Neural cell (in vitro differentiated cells): ENCODE measurements at regions not wholly inside any gene's neighbourhood (a gene's known extent, or its start where the extent isn't known, plus 50 kb on each side); places are given as distances from the start of the nearest gene placed in this dataset.
A peak's percentile ranks its signal among the peaks of the same experiment; 100 is the strongest.

ENCODE experiments used
- H2AFZ ChIP-seq: fragments of 200-600, 300-800 bp; sonication (generic), shearing (Covaris generic); 2 replicates; pipeline ENCODE4 v1.6.0; 2014; ENCODE audit warnings: low read depth, mild to moderate bottlenecking, antibody characterized with exemption, low read length, moderate library complexity
- H3F3A ChIP-seq: fragments of 200-600 bp; shearing (Covaris generic); 2 replicates; pipeline ENCODE4 v1.6.1; 2016; ENCODE audit warnings: mild to moderate bottlenecking, moderate library complexity, mixed read lengths, antibody characterized with exemption, low read length; ENCODE audit not compliant: insufficient read depth, poor library complexity, severe bottlenecking
- H3K27ac ChIP-seq: fragments of 200-600, 300-800 bp; sonication (generic), shearing (Covaris generic); 2 replicates; pipeline ENCODE4 v1.5.1; 2014; ENCODE audit warnings: mild to moderate bottlenecking, low read length, moderate library complexity
- H3K27me3 ChIP-seq: fragments of 300-800, 200-600 bp; sonication (generic), shearing (Covaris generic); 2 replicates; pipeline ENCODE4 v1.6.0; 2014; ENCODE audit warnings: mild to moderate bottlenecking, low read depth, low read length, moderate library complexity; ENCODE audit not compliant: insufficient read depth
- H3K36me3 ChIP-seq: fragments of 300-800, 200-600 bp; sonication (generic), shearing (Covaris generic); 2 replicates; pipeline ENCODE4 v1.5.1; 2014; ENCODE audit warnings: mild to moderate bottlenecking, antibody characterized with exemption, low read length, moderate library complexity; ENCODE audit not compliant: insufficient read depth
- H3K4me2 ChIP-seq: fragments of 300-800, 200-600 bp; sonication (generic), shearing (Covaris generic); 2 replicates; pipeline ENCODE4 v1.6.0; 2014; ENCODE audit warnings: mild to moderate bottlenecking, low read length
- H3K4me3 ChIP-seq: fragments of 300-800, 200-600 bp; sonication (generic), shearing (Covaris generic); 2 replicates; pipeline ENCODE4 v1.5.1; 2014; ENCODE audit warnings: mild to moderate bottlenecking, low read length, moderate library complexity
- H3K79me2 ChIP-seq: fragments of 200-600 bp; shearing (Covaris generic); replicated peaks from 2 replicates; pipeline ENCODE4 v1.6.0; 2014; ENCODE audit warnings: mild to moderate bottlenecking, low read length, moderate library complexity; ENCODE audit not compliant: insufficient read depth
- H3K9ac ChIP-seq: fragments of 300-800, 200-600 bp; sonication (generic), shearing (Covaris generic); 2 replicates; pipeline ENCODE4 v1.6.1; 2016; ENCODE audit warnings: mild to moderate bottlenecking, low read length, mixed read lengths
- H3K9me2 ChIP-seq: fragments of 200-600 bp; shearing (Covaris generic); 2 replicates; pipeline ENCODE4 v1.6.1; 2016; ENCODE audit warnings: mild to moderate bottlenecking, low read length, mixed read lengths; ENCODE audit not compliant: insufficient read depth
- H3K9me3 ChIP-seq: fragments of 200-600, 300-800 bp; sonication (generic), shearing (Covaris generic); 2 replicates; pipeline ENCODE4 v1.6.1; 2016; ENCODE audit warnings: mild to moderate bottlenecking, mixed run types, low read length, moderate library complexity, mixed read lengths
- H4K20me1 ChIP-seq: fragments of 200-600 bp; shearing (Covaris generic); 2 replicates; pipeline ENCODE4 v1.6.1; 2016; ENCODE audit warnings: mild to moderate bottlenecking, mixed run types; ENCODE audit not compliant: insufficient read depth
- EP300 ChIP-seq: fragments of 450-650 bp; conservative IDR thresholded peaks from 2 replicates; pipeline ENCODE4 v1.6.1; 2014; ENCODE audit warnings: antibody characterized with exemption, mild to moderate bottlenecking, moderate library complexity; ENCODE audit not compliant: poor library complexity, severe bottlenecking
- EZH2 ChIP-seq: fragments of 200-600, 300-800 bp; shearing (Covaris generic), sonication (generic); IDR thresholded peaks from 2 replicates; pipeline ENCODE4 v1.6.1; 2014; ENCODE audit warnings: antibody characterized with exemption, low read length, borderline replicate concordance, mild to moderate bottlenecking; ENCODE audit not compliant: insufficient read depth, poor library complexity, severe bottlenecking
- MXI1 ChIP-seq: fragments of 450-650 bp; conservative IDR thresholded peaks from 2 replicates; pipeline ENCODE4 v1.6.1; 2014; ENCODE audit warnings: antibody characterized with exemption, mild to moderate bottlenecking; ENCODE audit not compliant: poor library complexity, severe bottlenecking
- POLR2AphosphoS5 ChIP-seq: IDR thresholded peaks from 2 replicates; pipeline ENCODE4 v1.6.1; 2012
- RAD21 ChIP-seq: fragments of 450-650 bp; conservative IDR thresholded peaks from 2 replicates; pipeline ENCODE4 v1.6.1; 2014; ENCODE audit warnings: antibody characterized with exemption, mild to moderate bottlenecking, moderate library complexity
- REST ChIP-seq: IDR thresholded peaks from 2 replicates; pipeline ENCODE4 v1.6.1; 2012; ENCODE audit warnings: borderline replicate concordance
- SMC3 ChIP-seq: fragments of 450-650 bp; conservative IDR thresholded peaks from 2 replicates; pipeline ENCODE4 v1.6.1; 2014; ENCODE audit warnings: antibody characterized with exemption, mild to moderate bottlenecking, moderate library complexity; ENCODE audit not compliant: poor library complexity
- TAF1 ChIP-seq: IDR thresholded peaks from 2 replicates; pipeline ENCODE4 v1.6.1; 2012; ENCODE audit warnings: low read depth
- TF ChIP-seq, protein P1 (sequence below): fragments of 450-650 bp; IDR thresholded peaks from 2 replicates; pipeline ENCODE4 v1.5.1; 2014; ENCODE audit warnings: antibody characterized with exemption, mild to moderate bottlenecking, moderate library complexity; ENCODE audit not compliant: poor library complexity, severe bottlenecking

DNA sequence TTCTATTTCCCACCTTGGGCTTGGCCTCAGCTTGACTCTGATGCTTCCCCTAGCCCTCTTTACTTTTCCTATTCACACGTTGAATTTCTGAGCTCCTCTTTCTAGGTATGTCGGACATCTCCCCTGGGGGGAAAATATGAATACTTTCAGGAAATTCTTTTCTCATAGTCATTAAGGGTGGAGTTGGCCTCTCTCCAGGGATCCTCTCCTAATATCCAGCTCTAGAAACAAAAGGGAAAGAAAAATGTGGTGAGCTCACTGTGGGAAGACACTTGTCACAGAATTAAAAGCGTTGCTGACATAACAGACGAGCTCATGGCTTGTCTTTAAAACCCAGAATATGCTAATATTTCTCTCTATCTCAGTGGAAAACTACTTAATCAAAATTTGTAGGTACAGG, 132.7 kb upstream of the MEX3C start:
- no peaks in the 10 kb centered on the region for H3K9me3 ChIP-seq
- no peak overlapping the region for H3K27ac ChIP-seq
- no peaks in the 10 kb centered on the region for H3K36me3 ChIP-seq
- H3K9ac ChIP-seq, result no peak overlapping the region
- H3K79me2 ChIP-seq, result no peaks in the 10 kb centered on the region
- no peak overlapping the region for H3K4me2 ChIP-seq
- no peaks in the 10 kb centered on the region for H4K20me1 ChIP-seq
- H3K4me3 ChIP-seq, result no peak overlapping the region
- no peaks in the 10 kb centered on the region for H3K27me3 ChIP-seq
- no peak for TF ChIP-seq RAD21
- TF ChIP-seq EZH2, result no peak
- no peak for TF ChIP-seq MXI1
- TF ChIP-seq REST, result no peak
- TF ChIP-seq TAF1, result no peak
- TF ChIP-seq POLR2AphosphoS5, result no peak
- TF ChIP-seq EP300, result no peak
- TF ChIP-seq, protein P1, sequence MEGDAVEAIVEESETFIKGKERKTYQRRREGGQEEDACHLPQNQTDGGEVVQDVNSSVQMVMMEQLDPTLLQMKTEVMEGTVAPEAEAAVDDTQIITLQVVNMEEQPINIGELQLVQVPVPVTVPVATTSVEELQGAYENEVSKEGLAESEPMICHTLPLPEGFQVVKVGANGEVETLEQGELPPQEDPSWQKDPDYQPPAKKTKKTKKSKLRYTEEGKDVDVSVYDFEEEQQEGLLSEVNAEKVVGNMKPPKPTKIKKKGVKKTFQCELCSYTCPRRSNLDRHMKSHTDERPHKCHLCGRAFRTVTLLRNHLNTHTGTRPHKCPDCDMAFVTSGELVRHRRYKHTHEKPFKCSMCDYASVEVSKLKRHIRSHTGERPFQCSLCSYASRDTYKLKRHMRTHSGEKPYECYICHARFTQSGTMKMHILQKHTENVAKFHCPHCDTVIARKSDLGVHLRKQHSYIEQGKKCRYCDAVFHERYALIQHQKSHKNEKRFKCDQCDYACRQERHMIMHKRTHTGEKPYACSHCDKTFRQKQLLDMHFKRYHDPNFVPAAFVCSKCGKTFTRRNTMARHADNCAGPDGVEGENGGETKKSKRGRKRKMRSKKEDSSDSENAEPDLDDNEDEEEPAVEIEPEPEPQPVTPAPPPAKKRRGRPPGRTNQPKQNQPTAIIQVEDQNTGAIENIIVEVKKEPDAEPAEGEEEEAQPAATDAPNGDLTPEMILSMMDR, result no peak
- TF ChIP-seq SMC3, result no peak
- no peaks in the 10 kb centered on the region for H3K9me2 ChIP-seq
- no peaks in the 10 kb centered on the region for H3F3A ChIP-seq
- no peak overlapping the region for H2AFZ ChIP-seq

- Histone ChIP-seq H2AFZ (peak overlapping the region; percentile 24), H3K79me2 (no peaks in the 10 kb centered on the region), H3K9me3 (no peaks in the 10 kb centered on the region), H3K27ac (no peak overlapping the region), H3K36me3 (no peaks in the 10 kb centered on the region), H3F3A (no peaks in the 10 kb centered on the region), H3K4me2 (no peak overlapping the region), H3K9me2 (no peaks in the 10 kb centered on the region), H3K9ac (no peak overlapping the region), H3K27me3 (no peaks in the 10 kb centered on the region), H4K20me1 (no peaks in the 10 kb centered on the region), H3K4me3 (no peak overlapping the region)
- TF ChIP-seq POLR2AphosphoS5 (no peak), SMC3 (no peak), MXI1 (no peak), REST (no peak), RAD21 (no peak), EP300 (no peak), TAF1 (no peak), EZH2 (no peak)
- TF ChIP-seq, protein P1, result no peak
Observed at GRCh38 chr18:51330739-51331138, 133.3 kb upstream of the MEX3C start.
